GM21619 (cell line): ENCODE measurements at regions not wholly inside any gene's neighbourhood (a gene's known extent, or its start where the extent isn't known, plus 50 kb on each side); places are given as distances from the start of the nearest gene placed in this dataset.

ENCODE experiments used
- ATAC-seq: cut with Tn5 transposase; IDR thresholded peaks from one replicate; pipeline ENCODE4 v1.9.1; 2021; ENCODE audit not compliant: unreplicated experiment

- ATAC-seq: no peak
Measured at GRCh38 chr1:228867108-228867950, 132.1 kb downstream of the RHOU start.

DNA sequence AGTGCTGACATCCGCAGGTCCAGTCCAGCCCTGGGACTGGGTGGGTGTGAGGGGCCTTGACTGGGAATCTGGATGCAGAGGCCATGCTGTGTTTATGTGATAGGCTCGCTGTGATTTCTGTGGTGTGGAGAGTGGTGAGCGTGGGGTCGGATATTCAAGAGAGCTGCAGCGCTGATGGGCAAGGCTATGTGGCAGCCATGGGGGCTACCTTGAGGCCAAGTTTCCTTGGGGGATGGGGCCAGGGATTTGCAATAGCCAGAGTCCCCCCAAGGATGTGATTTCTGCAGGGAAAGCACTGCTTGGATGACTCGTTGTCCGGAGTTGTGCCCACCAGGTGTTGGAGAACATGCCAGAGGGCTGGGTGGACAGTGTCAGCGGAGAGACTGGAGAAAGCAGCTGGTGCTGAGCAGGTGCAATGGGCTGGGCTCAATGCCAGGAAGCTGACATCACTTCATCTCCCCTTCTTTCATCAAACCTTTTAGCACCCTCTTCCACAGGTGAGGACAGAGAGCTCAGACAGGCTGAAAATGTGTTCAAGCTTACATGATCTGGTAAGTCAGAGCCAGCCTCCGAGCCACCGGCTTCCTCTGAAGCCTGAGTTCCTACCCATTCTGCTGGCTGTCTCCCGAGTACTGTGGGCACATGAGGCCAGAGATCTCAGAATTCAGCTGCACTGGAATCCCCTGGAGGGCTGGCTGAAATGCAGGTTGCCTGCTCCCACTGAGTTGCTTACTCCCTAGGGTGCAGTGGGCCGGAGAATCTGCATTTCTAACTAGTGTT, 132.9 kb downstream of the RHOU start:
- no peak for ATAC-seq

DNA sequence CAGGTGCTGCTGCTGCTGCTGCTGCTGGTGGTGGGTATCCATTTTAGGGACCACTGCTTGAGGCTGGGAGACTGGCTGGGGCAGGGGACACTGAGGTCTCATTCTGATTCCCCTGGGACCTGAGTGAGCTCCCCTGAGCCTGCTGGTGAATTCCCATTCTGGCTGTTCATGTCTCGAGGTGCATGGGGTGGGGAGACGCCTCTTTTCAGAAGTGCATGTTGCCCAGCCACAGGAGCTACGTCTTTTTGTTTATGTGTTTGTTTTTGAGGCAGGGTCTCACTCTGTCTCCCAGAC, 133.4 kb downstream of the RHOU start:
- ATAC-seq: no peak

- no peak for ATAC-seq
Measured at GRCh38 chr1:228869312-228869824, 134.1 kb downstream of the RHOU start.

DNA sequence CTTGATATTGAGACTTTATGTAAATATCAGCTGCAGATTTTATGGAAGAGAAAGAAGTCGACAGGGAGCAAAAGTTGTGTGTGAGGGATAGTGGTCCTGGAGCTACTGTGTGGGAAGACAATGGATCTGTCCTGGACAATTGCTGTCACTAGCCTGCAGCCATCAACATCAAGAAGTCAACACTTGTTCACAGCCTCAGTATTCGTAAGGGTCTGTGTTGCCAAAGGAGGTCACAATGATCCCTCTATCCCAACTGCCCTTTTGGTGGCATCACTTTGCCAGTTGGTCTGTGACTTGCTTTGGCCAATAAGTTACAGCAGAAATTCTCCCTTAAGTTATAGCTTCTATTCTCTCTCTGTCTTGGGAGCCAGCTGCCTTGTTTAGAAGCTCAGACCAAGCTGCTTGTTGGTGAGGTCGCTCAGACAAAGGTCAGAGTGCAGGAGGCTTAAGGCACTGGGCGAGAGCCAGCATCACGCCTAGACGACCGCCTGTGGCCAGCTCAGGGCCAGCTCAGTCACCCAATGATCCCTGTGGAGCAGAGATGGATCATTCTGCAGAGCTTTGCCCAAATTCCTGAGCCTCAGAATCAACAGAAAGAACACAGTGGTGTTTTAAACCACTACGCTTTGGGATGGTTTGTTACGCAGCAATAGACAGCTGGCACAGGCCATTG, 134.9 kb downstream of the RHOU start:
- ATAC-seq: no peak

- ATAC-seq: no peak
Measured at GRCh38 chr1:228871314-228872061, 136.2 kb downstream of the RHOU start.

GRCh38 chr1:228872080-228872479, 136.8 kb downstream of the RHOU start:
- ATAC-seq: no peak

DNA sequence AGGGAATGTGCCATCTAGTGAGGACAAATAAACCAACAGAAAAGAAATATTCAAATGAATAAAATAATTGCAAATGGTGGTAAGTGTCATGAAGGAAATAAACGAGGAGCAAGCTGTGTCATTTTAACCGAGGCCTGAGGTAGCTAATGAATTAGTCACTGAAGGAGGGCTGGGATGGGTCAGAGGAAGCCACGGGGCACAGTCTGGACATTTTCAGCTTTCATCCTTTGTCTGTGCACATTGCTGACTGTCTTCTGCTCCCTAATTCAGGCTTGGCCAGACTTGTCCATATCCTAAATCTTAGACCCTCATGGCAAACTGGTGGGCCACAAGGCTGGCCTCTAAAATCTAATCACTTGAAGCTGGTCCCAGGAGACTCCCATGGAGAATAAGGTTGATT, 138.4 kb downstream of the RHOU start:
- no peak for ATAC-seq

DNA sequence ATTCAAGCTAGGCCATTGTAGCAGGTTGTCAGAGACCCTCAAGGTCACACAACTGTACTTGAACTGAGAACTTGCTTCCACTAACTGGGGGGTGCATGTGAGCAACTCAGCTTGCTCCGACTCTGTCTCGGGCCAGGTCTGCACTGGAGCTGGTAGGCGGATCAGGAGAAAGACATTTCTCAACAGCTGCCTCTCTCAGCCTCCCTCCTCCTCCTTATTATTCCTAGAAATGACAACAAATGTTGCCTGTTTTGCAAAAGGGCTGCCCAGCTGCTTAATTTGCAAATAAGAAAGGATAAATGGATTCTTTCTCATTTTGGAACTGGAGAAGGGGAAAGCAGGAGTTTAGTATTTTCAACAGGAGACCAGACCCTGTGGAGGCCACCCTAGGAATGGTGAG, 140.5 kb downstream of the RHOU start:
- no peak for ATAC-seq

DNA sequence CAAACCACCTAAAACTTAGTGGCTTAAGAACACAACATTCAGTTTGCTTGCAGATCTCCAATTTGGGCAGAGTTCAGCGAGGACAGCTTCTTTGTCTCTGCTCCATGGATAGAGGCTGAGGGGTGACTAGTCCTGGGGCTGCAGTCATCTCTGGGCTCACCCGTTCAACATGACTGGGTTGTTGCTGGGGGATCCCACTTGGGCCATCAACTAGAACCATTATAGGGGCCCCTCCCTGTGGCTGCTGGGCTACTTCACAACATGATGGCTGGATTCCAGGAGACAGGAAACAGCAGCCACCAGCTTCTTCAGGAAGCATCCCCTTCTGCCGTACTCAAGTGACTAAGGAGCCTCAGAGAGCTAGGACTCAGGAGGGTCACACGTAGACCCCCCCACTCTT, 140.9 kb downstream of the RHOU start:
- no peak for ATAC-seq

GRCh38 chr1:228879164-228879563, 143.9 kb downstream of the RHOU start:
- no peak for ATAC-seq

GRCh38 chr1:228882041-228882770, 146.9 kb downstream of the RHOU start:
- no peak for ATAC-seq

GRCh38 chr1:228882771-228883450, 147.6 kb downstream of the RHOU start:
- ATAC-seq: no peak

- ATAC-seq: no peak
Measured at GRCh38 chr1:228883535-228883934, 148.3 kb downstream of the RHOU start.

DNA sequence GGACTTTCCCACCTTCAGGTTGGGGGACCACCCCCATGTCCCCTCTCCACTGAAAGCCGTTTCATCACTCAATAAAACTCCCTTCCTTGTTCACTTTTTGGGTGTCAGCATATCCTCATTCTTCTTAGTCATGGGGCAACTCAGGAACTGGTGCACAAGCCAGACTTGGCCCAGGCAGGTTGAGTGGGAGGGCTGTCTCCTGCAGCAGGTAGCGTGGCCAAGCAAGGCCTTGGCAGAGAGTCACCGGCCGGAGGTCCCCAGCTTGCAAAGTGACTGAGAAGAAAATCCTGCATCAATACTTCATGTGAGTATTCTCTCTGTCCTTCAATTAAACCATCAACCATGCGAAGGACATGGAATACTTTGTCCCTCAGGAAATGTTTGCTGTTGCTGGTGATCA, 148.9 kb downstream of the RHOU start:
- ATAC-seq: no peak

GRCh38 chr1:228884615-228885566, 149.6 kb downstream of the RHOU start:
- ATAC-seq: no peak

DNA sequence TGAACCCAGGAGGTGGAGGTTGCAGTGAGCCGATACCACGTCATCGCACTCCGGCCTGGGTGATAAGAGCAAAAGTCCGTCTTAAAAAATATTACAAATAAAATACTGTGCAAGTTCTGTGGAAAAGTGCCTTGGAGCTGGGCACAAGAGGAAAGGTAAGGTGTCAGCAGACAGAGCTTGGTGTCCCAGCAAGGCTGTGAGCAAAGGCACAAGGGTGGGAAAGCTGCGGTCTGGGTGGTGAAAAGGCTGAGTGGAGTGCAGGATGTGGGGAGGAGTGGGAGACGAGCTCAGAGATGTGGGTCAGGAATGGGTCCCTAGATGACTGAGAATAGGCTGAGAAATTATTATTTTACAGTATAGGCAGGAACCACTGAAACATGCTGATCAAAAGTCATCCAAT, 150.6 kb downstream of the RHOU start:
- no peak for ATAC-seq

DNA sequence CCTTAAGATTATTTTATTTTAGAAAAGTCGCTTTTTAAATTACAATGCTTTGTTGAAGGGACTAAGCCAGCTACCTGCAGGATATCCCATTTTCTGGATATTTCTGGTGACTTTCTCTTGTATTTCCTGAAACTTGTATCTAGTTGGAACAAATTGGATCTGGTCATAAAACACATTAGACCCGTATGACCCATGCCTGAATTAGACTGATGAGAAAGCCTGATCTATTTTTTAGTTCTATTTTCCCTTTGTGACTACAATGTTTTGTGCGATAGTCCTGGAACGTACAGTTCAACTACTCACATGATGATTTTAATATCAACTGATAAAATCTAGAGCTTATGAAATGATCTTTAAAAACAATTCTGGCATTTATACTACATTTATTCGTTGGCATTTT, 151.8 kb downstream of the RHOU start:
- ATAC-seq: no peak

DNA sequence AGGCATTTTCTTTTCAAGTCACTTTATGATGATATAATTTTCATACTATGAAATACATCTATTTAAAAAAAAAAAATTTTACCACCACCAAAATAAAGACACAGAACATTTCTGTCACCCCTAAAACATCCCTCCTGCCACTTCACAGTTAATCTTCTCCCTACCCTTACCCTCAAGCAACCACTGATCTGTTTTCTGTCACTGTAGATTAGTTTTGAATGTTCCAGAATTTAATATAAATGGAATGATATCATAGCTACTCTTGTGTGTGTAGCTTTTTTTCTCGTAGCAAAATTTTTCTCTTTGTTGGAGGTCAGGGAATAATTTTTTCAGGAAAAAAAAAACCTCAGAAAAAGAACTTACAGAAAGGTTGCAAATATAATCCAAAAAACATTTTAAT, 152.7 kb downstream of the RHOU start:
- no peak for ATAC-seq
